DMS53 (cell line): ENCODE measurements at regions not wholly inside any gene's neighbourhood (a gene's known extent, or its start where the extent isn't known, plus 50 kb on each side); places are given as distances from the start of the nearest gene placed in this dataset.

ENCODE experiments used
- DNase-seq: peaks from one replicate; lab custom pipeline; 2025; lab: John Stamatoyannopoulos, UW

DNA sequence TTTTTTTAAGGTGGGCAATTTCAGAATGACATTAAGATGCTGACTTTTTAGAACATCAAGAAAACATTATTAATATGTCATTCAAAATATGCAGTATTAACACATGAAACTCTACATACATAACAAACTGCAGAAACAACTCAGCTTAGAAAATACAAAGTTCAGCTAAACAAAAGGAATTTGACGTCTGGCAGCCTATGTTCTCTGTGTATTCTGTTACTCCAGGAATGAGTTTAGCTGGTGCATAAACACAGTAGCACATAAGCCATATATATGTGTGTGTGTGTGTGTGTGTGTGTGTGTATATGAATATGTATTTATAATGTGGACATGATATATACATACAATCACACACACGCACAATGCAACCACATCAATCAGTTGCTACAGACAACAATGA is 413.5 kb upstream of the PSMD7 start:
- DNase-seq, result no peak

DNA sequence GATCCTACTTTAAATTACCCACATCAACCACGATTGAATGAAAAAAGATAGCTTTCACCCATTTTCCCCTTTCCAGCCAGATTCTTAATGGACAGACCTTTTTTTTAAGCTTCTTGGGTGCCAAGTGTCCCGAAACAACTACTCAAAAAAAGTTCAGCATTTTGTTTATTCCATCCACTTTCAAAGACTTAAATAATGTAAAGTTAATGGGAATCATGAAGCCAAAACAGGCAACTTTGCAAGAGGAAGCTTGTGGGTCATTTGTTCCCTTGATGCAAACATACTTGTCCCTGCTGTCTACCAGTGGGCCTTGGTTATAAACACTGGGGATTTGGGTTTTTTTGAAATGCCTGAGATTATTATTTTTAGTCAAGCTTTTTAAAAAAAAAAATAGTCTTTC is 414.0 kb upstream of the PSMD7 start:
- no peak for DNase-seq

DNA sequence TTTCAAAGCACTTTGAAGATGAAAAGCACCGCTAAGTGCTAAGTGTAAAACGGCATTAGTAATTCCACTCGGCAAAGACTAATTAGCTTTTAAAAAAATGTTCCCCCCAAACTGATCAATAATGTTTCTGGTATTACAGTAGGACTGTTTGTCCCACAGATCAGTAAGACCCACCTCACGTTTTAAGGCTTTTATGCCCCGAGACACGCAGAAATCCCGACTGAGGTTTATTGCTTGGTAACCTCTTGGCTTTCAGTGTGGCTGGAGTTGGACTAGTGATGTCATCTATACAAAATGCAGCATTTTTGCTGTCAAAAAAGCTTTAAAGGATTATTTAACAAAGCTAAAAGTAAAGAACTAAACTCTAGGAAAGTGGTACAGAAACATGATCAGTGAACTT is 414.6 kb upstream of the PSMD7 start:
- DNase-seq, result no peak

DNA sequence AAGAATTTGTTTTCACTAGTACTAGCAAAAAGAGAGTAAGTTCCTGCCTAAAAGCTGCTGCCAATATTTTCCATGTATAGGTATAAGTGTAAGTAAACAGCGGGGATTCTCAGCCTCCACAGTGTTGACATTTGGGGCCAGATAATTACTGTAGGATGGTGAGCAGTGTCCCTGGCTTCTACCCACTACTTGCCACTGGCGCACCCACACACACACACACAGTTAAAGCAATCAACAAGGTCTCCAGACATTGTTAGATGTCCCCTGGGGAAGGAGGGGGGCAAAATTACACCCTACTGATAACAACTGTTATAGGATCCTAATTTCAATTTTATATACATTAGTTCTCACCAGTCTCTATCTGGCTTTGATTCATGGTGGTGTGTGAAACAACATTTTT is 417.0 kb upstream of the PSMD7 start:
- DNase-seq, result no peak

DNA sequence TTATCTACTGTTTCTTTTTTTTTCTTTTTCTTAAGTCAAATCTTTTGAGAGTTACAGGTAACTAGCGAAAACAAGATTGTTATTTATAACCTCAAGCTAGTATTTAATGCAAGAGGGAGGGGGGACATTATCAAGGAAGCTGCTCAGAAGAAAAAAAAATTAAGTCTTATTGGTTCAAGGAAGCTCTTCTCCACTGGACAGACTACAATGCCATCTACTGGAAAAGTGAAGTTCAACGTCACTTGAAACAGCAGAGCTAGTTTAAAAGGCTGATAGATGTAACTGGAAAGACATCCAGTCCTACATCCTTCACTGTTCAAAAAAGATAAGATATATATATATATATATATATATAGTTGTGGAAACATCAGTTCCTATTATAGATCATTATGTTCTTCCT is 418.0 kb upstream of the PSMD7 start:
- DNase-seq, result peak; percentile 80

DNA sequence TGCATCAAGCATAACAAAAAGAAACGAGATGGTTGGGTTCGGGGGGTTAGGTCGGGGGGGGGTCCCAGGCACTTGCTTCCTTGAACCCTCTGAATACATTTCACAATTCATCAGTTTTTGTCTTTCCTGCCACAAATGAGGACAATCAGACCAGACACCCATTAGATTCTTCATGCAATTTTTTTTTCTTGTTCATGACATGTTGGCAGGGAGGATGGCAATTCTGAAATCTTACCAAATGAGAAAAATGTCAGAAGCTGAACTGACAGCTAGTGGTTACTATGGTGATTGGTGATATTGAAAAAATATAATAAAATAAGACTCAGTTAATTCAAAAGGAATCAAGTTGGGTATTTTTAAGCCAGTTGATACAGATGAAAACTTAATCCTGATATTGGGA is 419.5 kb upstream of the PSMD7 start:
- no peak for DNase-seq

DNA sequence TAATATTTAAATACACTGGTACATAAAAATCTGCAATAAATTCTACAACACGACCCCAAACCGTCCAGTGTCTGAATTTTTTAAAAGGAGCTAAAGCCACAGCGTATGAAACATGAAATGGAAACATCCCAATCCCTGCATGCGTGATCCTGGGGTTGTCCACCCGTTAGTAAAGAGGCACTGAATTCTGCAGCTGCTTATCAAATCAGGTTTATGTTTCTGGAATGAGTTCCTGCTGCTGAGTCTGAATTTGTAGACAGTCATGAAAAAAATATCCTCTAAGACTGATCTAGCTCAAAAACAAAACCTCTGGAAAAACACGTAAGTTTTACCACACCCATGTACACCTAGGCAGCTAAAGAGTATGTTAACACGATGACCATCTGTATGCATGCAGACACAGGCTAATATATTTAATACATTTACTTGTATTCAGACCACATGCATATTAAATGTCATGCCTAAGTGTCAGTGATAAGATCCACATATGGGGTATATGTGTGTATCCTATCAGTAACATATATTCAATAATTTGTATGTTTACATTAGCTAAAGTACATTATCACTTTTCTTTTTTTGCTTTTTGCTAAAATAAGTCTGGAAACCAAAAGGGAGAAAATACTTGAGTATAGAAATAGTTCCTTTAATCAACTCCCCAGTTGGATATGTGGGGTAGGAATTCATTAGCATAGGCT is 420.5 kb upstream of the PSMD7 start:
- DNase-seq, result no peak

DNA sequence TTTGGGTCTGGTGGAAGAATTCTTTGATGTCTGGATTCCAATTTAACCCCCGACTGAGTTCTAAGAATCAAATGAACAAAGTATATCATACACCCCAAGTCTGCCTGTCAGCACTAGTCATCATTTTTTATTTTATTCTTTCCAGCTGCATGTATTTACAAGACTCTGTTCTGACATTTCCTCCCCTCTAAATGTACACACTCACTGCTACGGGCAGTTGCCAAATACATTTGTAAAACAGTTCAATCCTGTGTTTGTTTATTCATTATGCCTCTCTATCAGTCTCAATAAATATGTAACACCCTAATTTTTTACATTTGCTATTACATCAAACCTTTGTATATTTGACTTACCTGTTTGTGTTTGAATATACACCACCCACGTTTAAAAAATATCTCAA is 422.3 kb upstream of the PSMD7 start:
- no peak for DNase-seq

DNA sequence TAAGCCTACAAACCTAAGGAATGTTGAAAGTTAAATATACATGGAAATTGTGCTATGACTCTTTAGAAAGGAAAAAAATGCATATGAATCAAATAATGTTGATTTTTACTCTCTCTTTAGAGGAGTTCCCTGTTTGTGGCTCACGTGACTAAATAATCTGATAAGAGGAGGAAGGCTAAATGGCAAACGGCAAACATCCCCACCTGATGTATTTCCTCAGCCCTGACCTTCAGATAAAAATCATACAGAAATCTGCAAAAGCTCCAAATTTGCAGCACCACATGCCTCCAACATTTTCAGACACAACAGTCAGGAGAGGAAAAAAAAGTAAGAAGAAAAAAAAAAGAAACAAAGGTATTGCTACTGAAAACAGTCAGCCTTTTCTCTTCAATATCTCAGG is 423.0 kb upstream of the PSMD7 start:
- no peak for DNase-seq

DNA sequence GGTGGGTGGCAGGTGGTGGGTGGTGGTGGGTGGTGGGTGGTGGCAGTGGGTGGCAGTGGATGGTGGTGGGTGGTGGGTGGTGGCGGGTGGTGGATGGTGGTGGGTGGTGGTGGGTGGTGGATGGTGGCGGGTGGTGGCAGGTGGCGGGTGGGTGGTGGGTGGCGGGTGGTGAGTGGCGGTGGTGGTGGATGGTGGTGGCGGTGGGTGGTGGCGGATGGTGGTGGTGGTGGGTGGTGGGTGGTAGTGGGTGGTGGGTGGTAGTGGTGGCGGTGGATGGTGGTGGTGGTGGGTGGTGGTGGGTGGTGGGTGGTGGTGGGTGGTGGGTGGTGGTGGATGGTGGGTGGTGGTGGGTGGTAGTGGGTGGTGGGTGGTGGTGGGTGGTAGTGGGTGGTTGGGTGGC is 423.8 kb upstream of the PSMD7 start:
- no peak for DNase-seq

DNA sequence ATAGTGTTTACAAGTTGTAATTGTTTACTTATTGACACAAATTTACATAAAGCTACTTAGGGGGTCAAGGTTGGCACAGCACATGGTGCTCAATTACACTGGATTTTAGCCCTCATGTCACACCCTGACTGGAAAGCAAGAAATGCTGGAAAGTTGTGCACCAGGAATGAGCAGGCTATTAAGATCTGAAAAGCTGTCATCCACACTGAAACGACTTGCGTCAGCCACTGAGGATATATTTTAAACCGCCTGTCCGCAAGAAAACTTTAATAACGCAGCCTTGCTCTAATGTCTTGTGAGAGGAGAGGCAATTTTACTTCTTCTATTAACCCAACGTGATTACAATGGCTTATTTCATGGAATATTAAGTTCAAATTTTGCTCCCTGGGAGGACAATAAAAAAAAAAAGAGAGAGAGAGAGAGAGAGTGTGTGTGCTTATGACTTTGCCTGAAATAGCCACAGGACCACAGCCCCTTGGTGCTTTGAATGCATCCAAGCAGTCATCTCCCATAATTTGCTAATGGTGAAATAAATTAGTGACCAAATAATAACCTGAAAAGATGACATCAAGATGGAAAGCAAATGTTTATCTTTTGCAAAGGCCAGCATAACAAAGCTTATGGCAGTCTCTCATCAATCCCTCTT is 425.4 kb upstream of the PSMD7 start:
- no peak for DNase-seq

DNA sequence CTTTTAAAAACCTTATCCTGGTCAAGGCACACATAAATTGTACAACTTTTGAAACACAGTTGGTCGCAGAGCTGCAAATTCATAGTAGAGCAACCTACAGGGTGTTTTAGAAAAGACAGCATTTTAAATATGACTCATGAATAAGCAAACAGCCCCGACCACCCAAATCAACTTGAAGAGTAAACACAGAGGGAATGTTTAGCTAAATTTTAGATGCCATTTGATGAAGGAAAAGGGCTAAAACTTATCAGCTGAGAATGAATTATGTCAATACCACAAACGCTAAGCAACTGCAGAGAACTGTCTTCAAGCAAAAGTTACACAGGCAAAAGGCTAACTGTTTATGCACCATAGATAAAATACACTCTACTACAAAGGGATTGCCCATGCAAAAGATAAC is 427.5 kb upstream of the PSMD7 start:
- no peak for DNase-seq

DNA sequence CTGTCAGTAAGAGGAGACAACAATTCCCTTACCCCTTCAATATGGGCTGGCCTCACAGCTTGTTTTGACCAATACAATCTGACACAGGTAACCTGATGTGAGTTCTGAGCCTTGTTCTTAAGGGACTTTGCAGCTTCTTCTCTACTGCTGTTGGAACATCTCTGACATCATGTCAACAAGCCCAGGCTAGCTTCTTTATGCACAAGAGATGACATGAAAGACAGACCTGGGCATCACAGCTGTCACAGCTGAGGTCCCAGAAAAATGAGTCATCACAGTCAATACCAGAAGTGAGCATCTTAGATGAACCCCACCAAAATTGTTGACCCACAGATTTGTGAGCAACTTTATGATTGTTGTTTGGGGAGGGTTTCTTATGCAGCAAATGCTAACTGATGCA is 431.7 kb upstream of the PSMD7 start:
- peak; percentile 45 for DNase-seq

DNA sequence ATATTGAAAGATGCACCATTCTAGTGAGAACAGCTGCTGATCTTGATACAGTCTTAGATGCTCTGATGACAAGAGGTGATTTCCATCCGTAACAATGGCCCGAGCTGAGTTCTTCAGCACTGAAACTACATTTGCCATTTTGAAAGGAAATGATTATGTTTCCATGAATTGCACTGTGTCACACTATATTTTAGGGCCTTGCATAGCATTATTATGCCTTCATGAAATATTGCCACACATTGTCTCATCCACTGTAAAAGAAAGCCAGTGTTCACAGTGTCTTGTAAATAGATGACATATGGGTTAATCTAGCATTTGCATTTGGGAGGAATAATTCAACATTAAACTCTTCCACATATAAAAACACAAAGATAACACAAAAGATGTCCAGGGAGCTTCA is 438.3 kb upstream of the PSMD7 start:
- DNase-seq, result no peak

DNA sequence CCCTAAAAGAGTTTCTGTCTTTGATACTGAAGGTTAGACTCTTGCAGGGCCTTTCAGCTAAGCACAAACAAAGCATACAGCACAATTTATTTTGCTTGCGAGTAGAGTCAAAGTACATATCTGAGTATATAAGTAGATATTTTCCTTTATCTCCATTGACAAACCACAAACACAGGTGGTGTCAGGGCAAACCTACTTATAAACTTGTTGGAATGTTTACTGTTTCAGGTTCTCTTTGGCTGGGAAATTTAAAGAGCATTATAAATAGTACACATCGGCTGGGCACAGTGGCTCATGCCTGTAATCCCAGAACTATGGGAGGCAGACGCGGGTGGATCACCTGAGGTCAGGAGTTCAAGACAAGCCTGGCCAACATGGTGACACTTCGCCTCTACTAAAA is 442.6 kb upstream of the PSMD7 start:
- DNase-seq, result no peak

DNA sequence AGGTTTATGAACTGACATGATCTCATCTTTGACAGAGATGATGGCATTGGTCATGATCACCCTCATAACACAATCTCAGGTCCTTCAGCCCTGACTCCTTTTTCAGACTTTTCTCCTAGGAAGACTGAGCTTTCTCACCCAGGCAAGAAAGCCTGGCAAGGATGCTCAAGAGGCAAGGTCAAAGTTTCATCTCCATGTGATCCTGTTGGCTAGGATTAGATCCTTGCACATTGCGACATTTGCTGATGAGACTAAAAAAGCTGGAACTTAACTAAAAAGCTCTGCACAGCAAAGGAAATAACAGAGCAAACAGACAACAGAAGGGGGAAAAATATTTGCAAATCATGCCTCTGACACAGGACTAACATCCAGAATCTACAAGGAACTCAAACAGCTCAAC is 444.1 kb upstream of the PSMD7 start:
- no peak for DNase-seq

DNA sequence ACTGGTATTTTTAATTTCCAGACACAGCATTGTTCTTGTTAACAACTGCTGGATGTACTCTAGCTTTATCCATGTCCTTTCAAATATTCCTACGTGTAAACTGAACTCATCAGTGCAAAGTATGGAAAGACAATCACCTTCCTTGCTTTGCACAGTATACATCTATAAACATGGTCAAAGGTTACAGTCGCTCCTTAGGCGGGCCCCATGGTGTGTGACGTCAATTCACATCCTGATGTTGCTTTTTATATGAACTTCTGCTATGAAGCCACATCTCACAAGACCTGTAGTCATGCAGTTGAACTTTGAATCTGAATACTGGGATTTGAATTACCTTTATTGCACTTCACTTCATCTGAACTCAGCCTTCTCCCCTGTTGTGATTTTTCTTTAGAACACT is 447.6 kb upstream of the PSMD7 start:
- no peak for DNase-seq

DNA sequence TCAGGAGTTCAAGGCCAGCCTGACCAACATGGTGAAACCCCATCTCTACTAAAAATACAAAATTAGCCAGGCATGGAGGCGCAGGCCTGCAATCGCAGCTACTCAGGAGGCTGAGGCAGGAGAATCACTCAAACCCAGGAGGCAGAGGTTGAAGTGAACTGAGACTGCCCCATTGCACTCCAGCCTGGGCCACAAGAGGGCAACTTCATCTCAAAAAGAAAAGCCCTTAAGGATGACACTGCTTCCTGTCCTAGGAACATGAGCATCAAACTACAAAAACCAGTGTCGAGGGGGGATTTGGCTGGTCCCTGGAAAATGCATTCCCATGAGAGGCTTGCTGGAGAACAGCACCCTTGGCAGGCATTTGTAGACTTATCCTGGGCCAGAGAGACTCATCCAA is 449.5 kb upstream of the PSMD7 start:
- DNase-seq, result no peak

DNA sequence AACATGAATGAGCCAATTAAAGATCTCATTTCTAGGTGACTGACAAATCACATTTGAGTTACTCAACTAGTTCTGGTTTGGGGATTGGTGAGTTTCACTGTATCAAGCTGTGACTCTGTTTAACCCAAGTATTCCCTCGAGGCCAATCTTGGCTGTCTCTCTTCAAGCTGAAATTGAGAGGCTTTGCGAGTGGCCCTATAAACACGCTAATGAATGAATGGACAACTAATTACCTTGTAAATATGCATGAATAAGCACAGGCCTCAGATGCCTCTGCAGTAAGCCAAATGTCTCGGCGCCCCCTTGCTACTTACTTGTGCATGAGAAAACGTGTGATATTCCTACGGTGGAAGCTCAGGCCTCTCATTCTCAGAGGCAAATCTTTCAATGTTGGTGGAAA is 450.3 kb upstream of the PSMD7 start:
- no peak for DNase-seq

DNA sequence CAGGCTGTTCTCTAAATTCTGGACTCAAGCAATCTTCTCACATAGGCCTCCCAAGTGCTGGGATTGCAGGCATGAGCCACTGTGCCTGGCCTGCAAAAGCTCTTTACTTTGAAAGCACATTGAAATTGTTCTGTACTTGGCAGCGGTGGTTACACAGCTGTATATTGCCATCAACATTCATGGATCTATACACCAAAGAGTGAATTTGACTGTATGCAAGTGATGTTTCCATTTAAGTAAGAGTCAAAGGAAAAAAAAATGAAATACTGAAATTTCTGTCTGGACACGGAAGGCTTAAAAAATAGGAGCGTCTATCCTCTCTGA is 450.6 kb upstream of the PSMD7 start:
- DNase-seq, result no peak

DNA sequence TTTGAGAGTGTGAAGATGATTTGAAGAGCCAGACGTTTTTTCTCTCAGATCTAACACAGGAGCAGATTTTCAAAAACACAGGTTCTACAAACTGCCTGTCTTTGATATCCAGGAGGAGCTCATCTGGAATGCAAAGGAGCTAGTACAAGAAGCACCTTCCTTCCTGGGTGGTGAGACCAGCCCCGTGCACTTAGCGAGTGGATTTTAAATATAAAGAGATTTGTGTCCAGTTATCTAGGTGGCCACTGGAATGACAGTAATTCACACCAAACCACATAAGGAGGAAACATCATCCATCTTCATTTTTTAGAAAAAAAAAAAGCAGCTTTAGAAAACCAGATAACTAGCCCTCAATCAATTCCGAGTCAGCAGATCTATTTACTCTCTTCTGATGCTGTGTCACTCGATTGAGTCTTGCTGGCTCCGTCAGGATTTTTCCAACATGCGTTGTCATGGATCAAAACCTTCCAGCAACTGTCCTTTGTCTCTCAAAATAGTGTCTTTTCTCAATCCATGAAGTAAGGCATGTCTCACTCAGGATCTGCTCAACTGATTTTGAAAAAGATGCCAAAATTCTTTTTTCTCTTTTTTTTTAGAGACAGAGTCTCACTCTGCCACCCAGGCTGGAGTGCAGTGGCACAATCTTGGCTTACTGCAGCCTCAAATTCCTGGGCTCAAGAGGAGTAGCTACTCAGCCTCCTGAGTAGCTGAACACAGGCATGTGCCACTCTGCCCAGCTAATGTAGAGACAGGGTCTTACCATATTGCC is 451.2 kb upstream of the PSMD7 start:
- no peak for DNase-seq

DNA sequence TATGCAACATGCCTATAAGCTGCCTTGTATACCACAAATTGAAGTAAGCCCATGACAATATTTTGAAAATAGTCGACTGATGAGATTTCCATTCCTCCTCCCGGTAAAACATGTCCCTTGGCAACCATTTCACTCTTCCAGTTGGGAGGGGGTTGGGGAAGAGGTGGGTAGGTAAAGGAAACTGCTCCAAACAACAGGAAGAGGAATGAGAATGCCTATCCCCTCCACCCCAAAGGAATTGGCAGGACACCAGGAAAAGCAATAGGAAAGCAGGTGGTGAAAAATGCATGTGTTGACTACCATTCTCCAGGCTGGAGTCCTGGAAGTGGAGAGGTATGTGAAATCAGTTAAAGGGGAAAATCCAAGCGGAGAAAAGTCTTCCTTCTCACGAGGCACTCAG is 455.9 kb upstream of the PSMD7 start:
- DNase-seq, result no peak

DNA sequence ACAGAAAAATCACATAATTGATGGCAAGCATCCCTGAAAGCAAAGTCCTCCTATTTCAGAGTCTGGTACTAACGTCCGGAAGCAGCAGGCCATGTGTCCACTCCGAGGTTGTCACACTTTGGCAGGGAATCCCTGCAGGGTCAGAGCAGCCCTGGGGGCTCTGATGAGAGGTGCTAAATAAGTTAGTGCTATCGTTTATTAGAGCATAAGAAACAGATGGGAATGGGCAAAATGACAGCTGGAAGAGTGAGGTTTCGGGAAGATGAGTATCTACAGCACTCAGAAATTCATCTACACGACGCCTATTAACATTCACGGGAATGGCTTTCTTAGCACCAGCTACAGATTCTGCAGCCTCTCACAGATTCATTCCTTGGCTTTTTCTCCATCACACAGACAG is 465.4 kb upstream of the PSMD7 start:
- DNase-seq, result no peak
